ENCODE measurements at regions not wholly inside any gene's neighbourhood (a gene's known extent, or its start where the extent isn't known, plus 50 kb on each side); places are given as distances from the start of the nearest gene placed in this dataset.

DNA sequence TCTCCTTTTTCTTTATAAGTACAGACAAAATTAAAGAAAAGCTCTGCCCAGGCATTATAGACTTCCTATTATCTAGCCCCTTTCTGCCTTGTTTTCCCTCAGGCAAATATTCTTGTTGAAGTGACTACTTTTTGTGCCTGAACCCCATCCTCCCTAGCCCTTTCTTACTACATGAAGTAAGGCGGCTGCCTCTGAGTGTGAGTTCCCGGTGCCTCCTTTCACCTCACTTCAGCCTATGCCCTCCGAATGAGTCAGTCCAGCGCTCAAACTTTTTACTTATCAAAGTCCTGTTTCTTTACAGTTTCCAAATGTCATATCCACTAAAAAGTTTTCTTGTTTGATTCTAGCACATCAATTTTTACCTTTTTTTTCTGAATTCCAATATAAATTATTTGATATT, 778.3 kb upstream of the NRXN1 start:
- TF ChIP-seq, protein P1, sequence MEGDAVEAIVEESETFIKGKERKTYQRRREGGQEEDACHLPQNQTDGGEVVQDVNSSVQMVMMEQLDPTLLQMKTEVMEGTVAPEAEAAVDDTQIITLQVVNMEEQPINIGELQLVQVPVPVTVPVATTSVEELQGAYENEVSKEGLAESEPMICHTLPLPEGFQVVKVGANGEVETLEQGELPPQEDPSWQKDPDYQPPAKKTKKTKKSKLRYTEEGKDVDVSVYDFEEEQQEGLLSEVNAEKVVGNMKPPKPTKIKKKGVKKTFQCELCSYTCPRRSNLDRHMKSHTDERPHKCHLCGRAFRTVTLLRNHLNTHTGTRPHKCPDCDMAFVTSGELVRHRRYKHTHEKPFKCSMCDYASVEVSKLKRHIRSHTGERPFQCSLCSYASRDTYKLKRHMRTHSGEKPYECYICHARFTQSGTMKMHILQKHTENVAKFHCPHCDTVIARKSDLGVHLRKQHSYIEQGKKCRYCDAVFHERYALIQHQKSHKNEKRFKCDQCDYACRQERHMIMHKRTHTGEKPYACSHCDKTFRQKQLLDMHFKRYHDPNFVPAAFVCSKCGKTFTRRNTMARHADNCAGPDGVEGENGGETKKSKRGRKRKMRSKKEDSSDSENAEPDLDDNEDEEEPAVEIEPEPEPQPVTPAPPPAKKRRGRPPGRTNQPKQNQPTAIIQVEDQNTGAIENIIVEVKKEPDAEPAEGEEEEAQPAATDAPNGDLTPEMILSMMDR (IDR thresholded peaks at IDR 0.05): no peak
- TF ChIP-seq POLR2A (IDR thresholded peaks at IDR 0.05): no peak

Data from right lobe of liver (tissue), 4 donors.